Psoas muscle (tissue), 7 donors: ENCODE measurements at regions not wholly inside any gene's neighbourhood (a gene's known extent, or its start where the extent isn't known, plus 50 kb on each side); places are given as distances from the start of the nearest gene placed in this dataset.

Source experiments
- ATAC-seq, 4 donors: fragments of 200-7000 bp; cut with Tn5 transposase; one replicate each; pipeline ENCODE4 v1.9.1; 2020; ENCODE audit warnings: moderate library complexity in 3 of 4, mild to moderate bottlenecking in 2 of 4
- DNase-seq, 2 donors: peaks; one replicate each; pipeline ENCODE4 v3.0.0-alpha.2; 2020
- H3K27ac ChIP-seq: fragments of 200-600 bp; one replicate; pipeline ENCODE4 v1.8.0; 2022
- H3K27me3 ChIP-seq, 3 donors: fragments of 200-600 bp in 1 of 3; one replicate each; pipeline versions ENCODE4 v1.6.1 to v1.8.0; 2013 to 2022; ENCODE audit warnings: low read length in 2 of 3, mild to moderate bottlenecking in 2 of 3, moderate library complexity in 1 of 3; ENCODE audit not compliant: insufficient read depth in 3 of 3
- H3K36me3 ChIP-seq, 2 donors: fragments of 200-600 bp in 1 of 2; one replicate each; pipeline versions ENCODE4 v1.6.1 to v1.8.0; 2013 to 2022; ENCODE audit warnings: low read depth in 1 of 2, mild to moderate bottlenecking in 1 of 2, moderate library complexity in 1 of 2; ENCODE audit not compliant: insufficient read depth in 1 of 2
- H3K4me1 ChIP-seq: fragments of 200-600 bp; one replicate; pipeline ENCODE4 v1.8.0; 2022
- H3K4me3 ChIP-seq: fragments of 200-600 bp; one replicate; pipeline ENCODE4 v1.8.0; 2022; ENCODE audit warnings: mild to moderate bottlenecking
- H3K9me3 ChIP-seq: fragments of 200-600 bp; one replicate; pipeline ENCODE4 v1.8.0; 2022
- CTCF ChIP-seq: fragments of 200-600 bp; IDR thresholded peaks from one replicate; pipeline ENCODE4 v1.8.0; 2022; ENCODE audit warnings: antibody characterized with exemption
- WGBS, 3 donors: extraction: QIAGEN DNeasy Blood & Tissue Kit; methylation state at CpG; one replicate each; pipeline versions ENCODE4 v1.1.6 to v1.1.7; 2013; 5-methylcytosine and 5-hydroxymethylcytosine counted together
- intact Hi-C, 2 donors: fragments of 100-400 bp; cut with DNase I; formaldehyde crosslinking; loops; one replicate each; pipeline versions ENCODE4 v1.11.0 to v1.14.2; 2022
- donor health status: healthy with polysubstance abuse.
- donor health status: DM: no; HTN: no; CAD: no; lungs with moderate emphysema.
- donor health status: Bipolar disorder and iron deficiency.
- donor health status: healthy.
- donor health status: DM: yes; HTN: yes; CAD: no.
- donor health status: DM: no; HTN: no; CAD: no.
- donor health status: DM: yes; HTN: yes; CAD: no.

- TF ChIP-seq CTCF: no peak
- WGBS, 3 donors: 85 to 91% (median 86%) methylated on average over 3 of the region's 3 CpGs
Measured at GRCh38 chrX:37075892-37076595, 67.9 kb downstream of the FAM47C start.

GRCh38 chrX:37076983-37077382 lies 68.8 kb downstream of the FAM47C start:
- TF ChIP-seq CTCF: no peak
- no peak for ATAC-seq
- DNase-seq: no peak
- H3K27me3 ChIP-seq: peaks cover 0 to 2% (median 0%) of the 10 kb centered on the region in 3 donors
- H3K4me3 ChIP-seq: no peak overlapping the region
- intact Hi-C loops: no loop called here
- H3K4me1 ChIP-seq: no peaks in the 10 kb centered on the region
- no peak overlapping the region for H3K27ac ChIP-seq
- WGBS, 3 donors: 73 to 89% (median 79%) methylated on average over 4 of the region's 4 CpGs
- peaks cover 9% of the 10 kb centered on the region for H3K9me3 ChIP-seq
- H3K36me3 ChIP-seq: no peaks in the 10 kb centered on the region

More at GRCh38 chrX:37075892-37076595, 67.9 kb downstream of the FAM47C start:
- Histone ChIP-seq H3K9me3 (peaks cover 9% of the 10 kb centered on the region), H3K27me3 (peaks cover 0 to 2% (median 0%) of the 10 kb centered on the region in 3 donors), H3K4me3 (no peak overlapping the region), H3K4me1 (no peaks in the 10 kb centered on the region), H3K27ac (no peak overlapping the region), H3K36me3 (no peaks in the 10 kb centered on the region)
- ATAC-seq (no peak), DNase-seq (no peak)
- intact Hi-C loops: no loop called here

- no peak overlapping the region for H3K27ac ChIP-seq
- 85 to 94% (median 92%) methylated on average over 29 to 32 of the region's 32 CpGs for WGBS, 3 donors
- TF ChIP-seq CTCF: no peak
- H3K4me3 ChIP-seq: no peak overlapping the region
- H3K9me3 ChIP-seq: peaks cover 7% of the 10 kb centered on the region
- peaks cover 0 to 2% (median 0%) of the 10 kb centered on the region in 3 donors for H3K27me3 ChIP-seq
- no peaks in the 10 kb centered on the region for H3K36me3 ChIP-seq
- ATAC-seq: no peak
- no peaks in the 10 kb centered on the region for H3K4me1 ChIP-seq
- DNase-seq: no peak
- intact Hi-C loops: no loop called here
Measured at GRCh38 chrX:37077646-37078433, 69.7 kb downstream of the FAM47C start.

GRCh38 chrX:37078434-37078703 lies 70.2 kb downstream of the FAM47C start:
- intact Hi-C loops: no loop called here
- no peak for TF ChIP-seq CTCF
- Histone ChIP-seq H3K4me1 (no peaks in the 10 kb centered on the region), H3K4me3 (no peak overlapping the region), H3K36me3 (no peaks in the 10 kb centered on the region), H3K27ac (no peak overlapping the region), H3K9me3 (peaks cover 3% of the 10 kb centered on the region), H3K27me3 (peaks cover 0 to 2% (median 0%) of the 10 kb centered on the region in 3 donors)
- ATAC-seq (no peak), DNase-seq (no peak)
- 87 to 98% (median 95%) methylated on average over 13 to 16 of the region's 16 CpGs for WGBS, 3 donors
